ENCODE measurements at regions not wholly inside any gene's neighbourhood (a gene's known extent, or its start where the extent isn't known, plus 50 kb on each side); places are given as distances from the start of the nearest gene placed in this dataset.
"Not testable (repeated sequence)": the region's sequence is repeated elsewhere in the genome, so short reads cannot be mapped to it uniquely, and the experiment has no call there.

DNA sequence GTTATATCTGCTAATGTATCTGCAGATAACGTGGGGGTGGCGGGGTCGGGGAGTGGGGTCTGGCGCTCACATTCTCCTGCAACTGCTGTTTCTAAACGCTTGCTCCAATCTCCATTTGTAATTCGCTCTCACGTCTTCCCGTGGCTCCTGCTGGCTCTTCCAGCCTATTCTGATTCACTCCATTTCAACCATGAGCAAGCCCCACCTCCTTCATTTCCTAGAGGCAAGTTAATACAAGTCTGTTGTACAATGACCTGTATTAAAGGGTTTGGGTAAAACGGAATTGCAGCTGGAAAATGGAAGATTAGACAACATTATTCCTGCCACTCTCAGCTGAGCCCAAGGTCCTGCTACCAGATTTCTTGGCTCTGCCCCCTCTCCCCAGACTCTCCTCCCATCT lies 132.3 kb downstream of the CSNK2A3 start:
- no peak for DNase-seq

DNA sequence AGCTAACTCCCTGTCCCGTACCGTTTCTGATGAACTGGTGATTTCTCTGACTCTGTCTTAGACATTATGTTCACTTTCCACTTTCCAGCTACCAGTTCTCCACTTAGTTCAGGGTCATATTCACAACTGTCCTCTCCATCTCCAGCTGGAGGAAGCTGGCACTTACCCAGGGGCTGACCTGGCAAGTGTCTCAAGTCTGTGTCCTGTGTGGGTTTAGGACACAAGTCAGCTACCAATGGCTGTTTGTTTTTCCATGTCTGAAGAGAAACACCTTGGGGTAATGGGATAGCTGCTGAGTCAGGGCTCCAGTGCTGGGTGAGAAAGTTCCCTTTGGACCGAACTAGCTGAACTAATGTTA lies 134.4 kb downstream of the CSNK2A3 start:
- DNase-seq: no peak

DNA sequence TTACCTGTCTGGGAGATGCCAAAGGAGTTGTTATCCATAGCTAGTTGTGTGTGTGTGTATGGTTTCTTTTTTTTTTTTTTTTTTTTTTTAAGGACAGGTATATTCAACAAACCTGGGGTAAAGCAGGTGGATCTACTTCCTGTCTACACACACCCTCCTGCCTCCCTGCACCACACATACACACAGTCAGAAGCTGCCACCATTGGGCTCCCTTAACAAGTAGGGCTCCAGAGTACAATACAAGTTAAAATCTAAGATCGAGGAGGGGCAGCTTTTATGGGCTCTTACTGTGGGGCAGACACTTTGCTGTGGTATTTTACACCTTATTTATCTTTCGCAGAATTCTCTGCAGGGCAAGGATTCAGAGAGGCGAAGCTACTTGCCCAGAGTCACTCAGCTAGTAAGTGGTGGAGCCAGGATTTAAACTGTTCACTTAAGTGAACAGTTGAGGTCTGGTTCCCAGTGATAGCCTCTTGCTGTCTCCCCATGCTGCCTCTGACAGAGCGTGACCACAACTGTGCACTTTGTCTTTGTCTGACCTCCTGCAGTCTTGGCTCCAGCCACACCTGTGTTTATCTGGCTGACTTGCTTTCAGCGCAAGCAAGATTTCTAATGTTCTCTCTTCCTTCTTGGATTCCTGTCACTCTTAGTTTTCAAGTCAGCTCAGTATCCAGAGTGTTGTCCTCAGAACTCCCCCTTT lies 135.0 kb downstream of the CSNK2A3 start:
- DNase-seq: no peak

DNA sequence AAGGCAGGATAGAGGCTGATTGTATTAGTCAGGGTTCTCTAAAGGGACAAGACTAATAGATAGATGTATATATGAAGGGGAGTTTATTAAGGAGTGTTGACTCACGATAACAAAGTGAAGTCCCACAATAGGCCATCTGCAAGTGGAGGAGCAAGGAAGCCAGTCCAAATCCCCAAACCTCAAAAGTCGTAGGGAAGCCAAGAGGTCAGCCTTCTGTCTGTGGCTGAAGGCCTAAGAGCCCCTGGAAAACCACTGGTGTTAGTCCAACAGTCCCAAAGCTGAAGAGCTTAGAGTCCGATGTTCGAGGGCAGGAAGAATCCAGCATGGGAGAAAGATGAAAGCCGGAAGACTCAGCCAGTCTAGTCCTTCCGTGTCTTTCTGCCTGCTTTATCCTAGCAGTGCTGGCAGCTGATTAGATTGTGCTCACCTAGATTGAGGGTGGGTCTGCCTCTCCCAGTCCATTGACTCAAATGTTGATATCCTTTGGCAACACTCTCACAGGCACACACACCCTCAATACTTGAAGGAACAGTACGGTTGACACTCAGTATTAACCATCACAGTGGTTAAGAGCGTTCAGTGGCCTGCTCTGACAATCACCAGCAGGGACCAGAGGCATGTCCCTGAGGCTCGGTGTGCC lies 135.6 kb downstream of the CSNK2A3 start:
- DNase-seq: no peak

DNA sequence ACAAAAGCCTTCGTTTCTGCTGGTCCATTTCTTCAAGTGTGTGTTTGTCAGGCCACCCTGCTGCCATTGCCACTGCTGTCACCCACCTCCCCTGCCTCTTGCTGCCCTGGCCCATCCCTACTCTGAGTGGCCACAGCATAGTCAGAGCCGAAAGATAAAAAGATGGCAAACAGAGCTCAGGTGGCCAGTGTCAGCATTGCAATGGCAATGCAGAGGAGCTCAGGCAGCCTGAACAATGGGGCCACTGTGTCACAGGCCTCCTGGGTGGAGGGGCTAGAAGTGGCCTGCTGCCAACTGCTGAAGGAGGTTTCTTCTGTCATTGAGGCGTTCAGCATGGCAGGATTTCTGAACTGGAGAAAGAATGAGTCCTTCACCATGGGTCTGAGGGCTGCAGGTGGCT lies 137.1 kb downstream of the CSNK2A3 start:
- no peak for DNase-seq

DNA sequence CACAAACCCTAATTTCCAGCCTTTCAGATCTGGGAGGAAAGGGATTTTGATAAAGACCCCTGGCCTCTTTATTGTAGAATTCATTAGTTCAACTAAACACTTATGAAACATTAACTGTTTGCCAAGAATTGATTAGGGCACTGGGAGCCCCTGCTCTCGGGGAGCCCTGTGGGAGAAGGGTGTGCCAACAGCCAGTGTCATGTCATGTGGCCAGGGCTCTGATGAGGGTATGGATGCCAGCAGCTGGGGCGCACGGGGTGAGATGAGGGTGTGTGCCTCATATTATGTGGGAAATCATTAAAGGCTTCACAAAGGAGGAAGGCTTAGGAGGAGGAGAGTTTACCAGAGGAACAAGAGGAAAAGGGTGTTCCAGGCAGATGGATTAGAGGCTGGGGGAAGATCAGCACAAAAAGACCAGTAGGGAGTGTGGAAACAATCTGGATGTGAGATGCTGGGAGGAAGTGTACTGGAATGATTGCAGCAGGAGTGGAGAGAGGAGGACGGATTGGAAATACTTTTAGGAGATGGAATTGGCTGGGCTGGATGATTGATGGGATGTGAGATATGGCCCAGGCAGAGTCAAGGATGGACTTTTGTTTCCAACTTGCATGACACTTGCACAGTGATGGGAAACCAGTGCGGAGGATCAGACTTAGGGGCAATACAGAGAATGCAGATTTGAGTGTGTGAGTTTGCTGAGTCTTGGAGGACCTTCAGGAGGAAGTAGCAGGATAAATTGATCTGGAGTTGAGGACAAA lies 137.8 kb downstream of the CSNK2A3 start:
- no peak for DNase-seq

DNA sequence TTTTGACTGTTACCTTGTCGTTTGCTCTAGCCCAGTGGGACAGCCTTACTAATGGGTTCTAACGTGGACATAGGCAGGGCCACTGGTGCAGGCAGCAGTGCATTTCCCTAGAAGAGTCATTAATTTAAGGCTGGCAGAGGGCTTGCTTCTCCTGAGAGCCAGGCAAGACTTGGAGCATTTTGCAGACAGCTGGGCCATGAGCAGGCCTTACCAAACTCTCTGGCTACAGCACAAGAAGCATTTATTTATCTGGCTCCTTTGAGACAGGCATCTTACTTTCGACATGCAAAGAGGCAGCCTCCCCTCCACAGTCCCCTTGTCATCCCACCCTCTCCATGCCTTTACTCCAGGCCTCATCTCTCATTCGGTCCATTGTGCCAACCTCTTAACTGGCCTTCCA lies 139.9 kb downstream of the CSNK2A3 start:
- DNase-seq: no peak

DNA sequence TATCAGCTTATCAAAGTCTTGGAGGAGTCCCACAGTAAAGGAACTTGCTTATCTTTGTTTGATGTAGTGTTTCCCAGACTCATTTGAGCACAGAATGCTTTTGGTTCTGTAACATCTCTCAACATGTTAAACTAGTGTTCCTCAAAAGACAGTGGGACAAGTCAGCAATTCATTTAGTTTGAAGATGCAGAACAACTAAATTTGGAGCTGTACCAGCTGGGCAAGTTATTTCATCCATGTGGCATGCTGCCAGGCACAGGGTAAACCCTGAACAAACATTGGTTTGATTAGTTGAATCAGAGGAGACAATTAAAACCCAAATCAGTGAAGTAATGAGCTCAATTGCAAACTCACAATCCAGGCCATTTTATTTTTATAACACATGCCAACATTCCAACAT lies 141.2 kb downstream of the CSNK2A3 start:
- DNase-seq: no peak

DNA sequence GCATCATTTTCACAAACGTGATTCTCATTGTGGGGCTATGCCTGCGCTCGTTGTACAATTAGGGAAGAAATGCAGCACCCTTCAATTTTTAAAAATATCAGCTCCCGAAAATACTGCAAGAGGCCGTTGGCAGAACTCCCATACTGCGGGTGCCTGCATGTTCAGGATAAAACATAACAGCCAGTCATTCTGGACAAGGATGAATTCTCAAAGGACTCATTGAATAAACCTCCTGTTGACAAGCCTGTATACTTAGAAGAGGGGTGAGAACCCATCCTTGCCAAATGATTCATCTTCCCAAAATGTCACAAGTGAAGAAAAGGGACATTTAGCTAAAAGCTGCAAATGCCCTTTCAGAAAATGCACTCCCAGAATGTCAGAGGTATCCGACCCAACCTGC lies 141.9 kb downstream of the CSNK2A3 start:
- DNase-seq: no peak

DNA sequence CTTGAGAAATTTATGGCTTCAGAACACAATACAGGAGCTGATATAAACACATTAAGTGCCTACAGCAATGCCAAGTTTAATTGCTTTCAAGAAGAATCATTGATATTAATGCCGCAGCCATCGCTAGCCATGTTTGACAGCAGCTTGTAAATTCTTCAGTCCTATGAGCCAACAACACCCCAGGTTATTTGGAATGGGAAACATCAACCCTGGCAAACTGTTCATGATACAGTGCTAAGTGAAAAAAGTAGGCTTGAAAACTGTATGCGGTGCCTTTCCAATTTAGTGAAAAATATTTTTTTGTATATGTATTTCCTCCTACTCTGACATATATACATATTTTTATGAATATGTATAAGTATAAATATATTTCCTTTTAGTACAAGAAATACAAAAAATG lies 142.6 kb downstream of the CSNK2A3 start:
- DNase-seq: no peak

DNA sequence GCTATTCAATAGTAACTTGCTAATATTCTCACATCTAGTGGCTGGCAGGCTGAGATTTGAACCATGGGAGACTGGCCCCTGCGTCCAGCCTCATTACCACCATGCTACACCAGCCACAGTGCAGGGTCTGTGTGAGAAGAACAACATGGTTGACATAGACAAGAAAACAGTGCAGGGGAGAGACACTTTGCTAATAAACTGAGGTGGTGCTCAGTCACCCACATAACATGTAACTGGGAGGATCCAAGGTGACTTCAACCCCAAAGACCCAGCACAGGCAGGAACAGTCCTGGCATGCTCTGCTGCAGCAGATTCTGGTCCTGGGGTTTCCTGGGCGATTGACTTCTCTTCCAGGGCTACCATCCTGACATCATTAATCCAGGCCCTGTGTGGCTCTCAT lies 143.1 kb downstream of the CSNK2A3 start:
- DNase-seq: no peak

DNA sequence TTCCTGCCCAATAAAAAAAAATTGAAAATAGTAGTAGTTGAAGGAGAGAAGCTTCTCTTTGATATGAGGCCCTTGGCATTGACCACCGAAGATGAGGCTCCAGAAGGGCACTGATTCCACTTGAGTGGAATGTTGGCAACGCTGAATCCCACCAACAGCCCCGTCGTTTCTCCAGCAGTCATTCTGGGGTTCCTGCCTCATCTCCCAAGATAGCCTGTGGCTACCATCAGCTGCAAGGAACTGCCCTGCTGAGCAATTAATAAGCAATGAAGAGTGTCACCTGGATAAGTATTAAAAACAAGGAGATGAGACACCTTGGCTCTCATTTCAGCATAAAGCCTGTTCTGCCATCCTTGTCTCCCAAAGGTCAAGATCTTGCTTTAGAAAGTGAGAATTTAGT lies 144.1 kb downstream of the CSNK2A3 start:
- DNase-seq: no peak

DNA sequence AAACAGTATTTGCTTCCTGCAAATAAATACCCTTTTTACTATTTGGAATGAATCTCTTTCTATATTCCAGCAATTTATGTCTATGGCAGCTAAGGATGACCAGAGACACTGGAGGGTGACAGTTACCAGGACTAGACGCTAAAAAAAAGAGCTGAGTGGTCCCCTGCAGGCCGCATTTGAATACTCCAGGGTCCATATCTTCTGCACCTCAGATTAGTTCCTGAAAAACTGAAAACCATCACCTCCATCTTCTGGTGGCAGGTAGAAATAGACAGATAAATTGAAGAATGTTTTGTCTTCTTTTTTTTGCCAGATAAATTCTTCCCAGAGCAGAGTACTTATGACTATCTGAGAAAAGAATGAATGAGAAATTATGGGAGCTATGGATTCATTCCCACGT lies 145.6 kb downstream of the CSNK2A3 start:
- no peak for DNase-seq

DNA sequence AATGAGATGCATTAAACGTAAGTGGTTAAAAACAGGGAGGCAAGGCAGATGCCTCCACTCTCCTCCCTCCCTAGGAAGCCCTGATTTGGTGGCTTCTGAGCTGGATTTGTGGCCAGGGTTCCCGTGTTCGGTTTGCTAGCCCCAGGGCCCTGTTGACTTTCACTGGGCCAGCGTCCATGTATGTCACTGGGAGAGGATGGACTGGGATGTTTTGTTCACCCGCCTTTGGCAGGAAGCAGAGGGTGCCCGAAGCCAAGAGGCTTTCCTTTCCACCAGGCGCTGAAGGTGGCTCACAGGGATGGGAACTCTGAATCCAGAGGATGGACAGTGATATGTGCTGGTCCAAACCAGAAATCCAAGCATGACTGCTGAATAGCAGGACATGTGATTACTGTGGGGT lies 146.6 kb downstream of the CSNK2A3 start:
- DNase-seq: no peak

DNA sequence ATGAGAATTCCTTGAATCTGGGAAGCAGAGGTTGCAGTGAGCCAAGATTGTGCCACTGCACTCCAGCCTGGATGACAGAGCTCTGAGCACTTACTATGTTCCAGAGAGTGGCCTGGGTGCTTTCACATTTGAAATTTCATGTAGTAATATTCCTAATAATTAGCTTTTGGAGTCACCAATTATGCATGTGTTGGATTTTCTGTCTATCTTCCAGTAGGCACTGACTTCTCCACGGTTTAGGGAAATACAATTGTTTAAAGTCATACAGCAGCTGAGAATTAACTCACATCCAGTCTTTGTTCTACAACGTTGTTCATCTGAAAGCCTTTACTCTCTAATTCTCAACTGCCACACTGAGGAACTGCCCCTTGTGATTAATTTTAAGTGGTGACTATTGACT lies 150.2 kb downstream of the CSNK2A3 start:
- DNase-seq: no peak

DNA sequence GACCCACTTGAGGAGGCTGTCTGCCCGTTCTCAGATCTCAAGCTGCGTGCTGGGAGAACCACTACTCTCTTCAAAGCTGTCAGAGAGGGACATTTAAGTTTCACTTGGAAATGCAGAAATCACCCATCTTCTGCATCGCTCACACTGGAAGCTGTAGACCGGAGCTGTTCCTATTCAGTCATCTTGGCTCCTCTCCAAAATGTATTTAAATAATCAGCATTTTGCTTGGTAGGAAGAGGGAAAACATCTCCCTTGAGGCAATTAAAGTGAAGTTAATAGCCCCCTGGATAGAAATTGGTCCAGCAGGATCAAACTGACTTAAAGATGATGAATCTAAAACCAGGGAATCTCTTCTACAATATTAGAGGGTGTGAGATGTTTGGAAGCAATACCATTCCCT lies 151.7 kb downstream of the CSNK2A3 start:
- not testable (repeated sequence) for DNase-seq

DNA sequence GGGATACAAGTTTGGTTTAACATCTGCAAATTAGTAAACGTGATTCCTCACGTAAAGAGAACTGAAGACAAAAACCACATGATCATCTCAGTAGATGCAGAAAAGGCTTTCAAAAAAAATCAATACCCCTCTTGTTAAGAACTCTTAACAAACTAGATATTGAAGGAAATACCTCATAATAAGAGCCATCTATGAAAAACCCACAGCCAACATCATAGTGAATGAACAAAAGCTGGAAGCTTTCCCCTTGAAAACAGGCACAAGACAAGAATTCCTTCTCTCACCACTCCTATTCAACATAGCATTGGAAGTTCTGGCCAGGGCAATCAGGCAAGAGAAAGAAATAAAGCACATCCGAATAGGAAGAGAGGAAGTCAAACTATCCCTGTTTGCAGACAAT lies 160.5 kb downstream of the CSNK2A3 start:
- no peak for DNase-seq

DNA sequence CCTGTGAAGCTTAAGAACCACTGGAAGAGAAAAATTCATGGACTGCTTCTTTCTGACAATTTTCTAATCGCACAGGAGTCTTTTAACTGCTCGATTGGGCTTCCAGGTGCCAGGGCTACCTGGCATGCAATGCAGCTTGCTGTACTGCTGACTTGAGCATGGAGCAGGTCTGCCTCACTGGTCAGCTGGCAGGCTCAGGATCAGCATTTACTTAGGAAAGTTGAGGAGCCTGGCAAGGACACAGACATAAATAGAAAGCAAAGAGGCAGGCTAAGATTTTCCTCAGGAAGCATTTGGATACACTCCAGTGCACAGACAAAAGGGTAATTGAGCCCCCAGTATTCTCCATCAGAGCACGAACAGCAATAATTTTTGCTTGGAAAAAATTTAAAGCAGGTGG lies 163.5 kb downstream of the CSNK2A3 start:
- DNase-seq: no peak

DNA sequence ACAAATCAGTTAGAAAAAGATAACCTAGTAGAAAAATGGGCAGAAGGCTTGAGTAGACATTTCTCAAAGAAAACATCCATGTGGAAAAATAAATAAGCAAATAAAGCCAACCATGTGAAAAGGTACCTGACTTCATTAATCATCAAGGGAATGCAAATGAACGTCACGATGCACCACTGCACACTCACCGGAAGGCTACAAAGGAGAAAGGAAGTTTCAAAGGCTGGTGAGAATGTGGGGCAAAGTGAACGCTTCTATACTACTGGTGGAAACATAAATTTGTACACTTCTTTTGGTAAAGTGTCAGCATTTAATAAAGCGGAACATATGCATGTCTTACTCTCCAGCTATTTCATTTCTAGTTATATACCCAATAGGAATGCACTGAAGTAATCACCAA lies 166.8 kb downstream of the CSNK2A3 start:
- no peak for DNase-seq

DNA sequence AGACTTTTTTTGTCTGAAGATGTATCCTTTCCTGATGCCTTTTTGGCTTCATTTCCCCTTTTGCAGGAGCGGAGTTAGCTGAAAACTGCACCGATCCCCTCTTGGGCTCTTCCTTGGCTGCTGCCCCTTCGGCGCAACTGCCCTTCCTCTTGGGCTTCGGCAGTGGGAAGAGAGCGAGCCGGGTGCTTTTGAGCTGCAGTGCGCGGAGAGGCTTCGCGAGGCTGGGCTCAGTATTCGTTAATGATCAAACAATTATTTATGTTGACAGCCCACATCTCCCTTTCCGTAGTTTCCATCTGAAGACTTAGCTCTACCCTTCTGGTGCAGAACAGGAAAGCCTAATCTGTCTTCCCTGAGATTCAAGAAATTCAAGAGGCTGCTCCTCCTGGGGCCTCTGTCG lies 170.8 kb downstream of the CSNK2A3 start:
- no peak for DNase-seq

DNA sequence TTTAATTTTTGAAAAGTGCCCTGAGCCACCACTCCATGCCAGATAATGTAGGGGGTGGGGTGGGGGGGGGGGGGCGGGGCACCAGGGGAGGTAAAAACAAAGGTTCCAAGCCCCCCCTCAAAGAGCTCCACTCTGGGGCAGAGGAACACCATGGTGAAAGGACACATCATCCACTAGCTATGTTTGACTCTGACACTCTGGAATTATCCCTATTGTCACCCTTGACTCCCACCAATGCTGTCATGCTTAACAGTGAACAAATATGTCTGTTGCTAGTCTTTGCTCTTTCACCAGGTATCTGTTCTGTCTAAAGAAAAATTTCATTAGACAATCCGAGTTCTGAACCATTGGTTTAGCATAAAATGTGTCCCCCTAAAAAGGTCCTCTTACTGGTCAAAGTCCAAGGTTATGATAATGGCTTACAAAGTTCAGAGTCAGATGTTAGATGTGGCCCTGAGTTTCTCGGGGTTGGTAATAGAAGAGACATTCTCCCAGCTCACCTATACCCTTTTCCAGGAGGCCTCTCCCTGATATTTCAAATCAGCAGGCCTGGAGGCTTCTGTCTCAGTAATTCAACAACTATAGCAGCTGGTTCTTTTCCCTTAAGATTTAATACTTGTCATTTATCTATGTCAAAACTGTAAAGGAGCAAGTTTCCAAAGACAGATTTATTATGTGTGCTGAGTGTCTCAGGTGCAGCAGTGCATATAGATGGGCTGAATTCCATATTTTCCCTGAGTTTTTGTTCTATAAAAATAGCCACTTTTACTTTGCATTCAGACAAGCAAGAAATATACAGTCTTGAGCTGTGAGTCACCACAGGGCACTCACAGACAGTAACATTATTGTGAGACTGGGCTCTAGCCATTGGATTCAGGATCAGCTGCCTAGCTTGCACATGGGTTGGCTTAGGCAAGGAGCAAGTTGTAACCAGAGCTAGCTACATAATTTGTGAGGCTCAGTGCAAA lies 174.1 kb downstream of the CSNK2A3 start:
- no peak for DNase-seq

DNA sequence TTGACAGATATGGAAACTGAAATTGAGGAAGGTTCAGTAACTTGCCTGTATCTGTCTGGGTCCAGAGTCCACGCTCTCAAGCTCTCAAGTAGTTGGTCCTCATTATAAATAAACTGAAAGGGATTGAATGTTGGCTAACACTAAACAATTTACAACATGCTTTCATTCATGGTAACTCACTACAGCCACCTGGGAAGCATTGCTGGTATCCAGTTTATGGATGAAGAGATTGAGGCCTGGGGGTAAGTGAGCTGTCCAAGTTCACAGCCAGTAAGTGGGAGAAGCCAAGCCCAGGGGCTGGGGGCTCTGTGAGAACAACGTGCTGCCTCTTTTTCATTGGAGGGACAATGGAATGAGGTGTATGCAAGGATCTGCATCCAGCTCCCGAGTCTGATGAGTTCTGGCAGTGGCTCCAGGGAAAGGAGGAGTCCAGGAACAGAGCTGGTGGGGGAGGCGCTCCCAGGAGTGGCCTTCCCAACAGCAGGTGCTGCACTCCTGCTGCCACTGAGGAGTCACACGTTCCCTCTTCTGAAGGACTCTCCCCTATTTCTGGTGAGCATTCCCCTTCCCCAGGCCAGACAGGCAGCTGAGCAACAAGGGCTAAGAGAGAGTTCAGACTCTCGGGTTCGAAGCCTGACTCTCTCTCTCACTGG lies 175.8 kb downstream of the CSNK2A3 start:
- no peak for DNase-seq
